ENCODE measurements at regions not wholly inside any gene's neighbourhood (a gene's known extent, or its start where the extent isn't known, plus 50 kb on each side); places are given as distances from the start of the nearest gene placed in this dataset.

DNA sequence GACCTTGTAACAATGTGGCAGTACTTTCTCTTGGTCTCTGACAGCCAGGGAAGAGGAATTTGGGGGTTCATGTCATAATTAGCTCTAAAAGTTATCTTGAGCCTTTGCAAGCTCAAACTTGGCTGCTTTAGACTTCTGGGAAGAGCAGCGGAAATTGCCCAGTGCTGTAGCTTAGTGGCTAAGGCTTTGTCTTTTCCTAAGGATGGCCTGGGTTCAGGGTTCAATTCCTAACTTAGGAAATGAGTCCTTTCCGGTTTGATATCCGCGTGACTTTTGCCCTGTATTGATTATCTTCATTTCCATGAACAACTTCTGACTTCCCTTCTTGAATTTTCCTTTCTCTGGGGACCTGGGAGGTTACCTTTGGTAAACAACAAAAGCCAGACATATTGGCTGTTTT is 961.0 kb downstream of the CNTNAP5 start:
- H3K9me3 ChIP-seq (ENCODE audit: low read length): peaks cover 50% of the 10 kb centered on the region
- no peak overlapping the region for H3K27ac ChIP-seq (ENCODE audit: extremely low read length, insufficient read depth, low read length)
- ATAC-seq (no peak), FAIRE-seq (no peak), DNase-seq (ENCODE audit: low spot score) (no peak)
- no peaks in the 10 kb centered on the region for H3K4me1 ChIP-seq (ENCODE audit: insufficient read depth, low read length)
- intact Hi-C loops (cut with micrococcal nuclease; ENCODE audit: unreplicated experiment): no loop called here
- no peaks in the 10 kb centered on the region for H3K36me3 ChIP-seq (replicated peaks in 1 of 2; ENCODE audit: control insufficient read depth in 1 of 2, insufficient read depth in 2 of 2, low read length in 2 of 2)
- H2AFZ ChIP-seq (ENCODE audit: low read length): no peak overlapping the region
- POLR2A ChIA-PET: no interaction called here
- CTCF ChIA-PET (ENCODE audit: low intra/inter-chr PET ratio, low total read pairs): no interaction called here
- BruUV-seq (replicated peaks): no TSS peak
- H3K27me3 ChIP-seq (ENCODE audit: control insufficient read depth in 1 of 2, insufficient read depth in 2 of 2, low read length in 2 of 2): no peaks in the 10 kb centered on the region
- H3K4me2 ChIP-seq (ENCODE audit: low read depth, low read length): no peak overlapping the region
- H4K20me1 ChIP-seq (ENCODE audit: insufficient read depth, low read length): no peaks in the 10 kb centered on the region
- no peaks in the 10 kb centered on the region for H3K79me2 ChIP-seq (ENCODE audit: insufficient read depth, low read length)
- no peak overlapping the region for H3K9ac ChIP-seq (ENCODE audit: insufficient read depth, low read depth, low read length)
- in situ Hi-C loops (cut with HindIII; ENCODE audit: extremely low pct_ligation_motif_present, low pct_unique_long_range_greater_than_20kb): no loop called here
- WGBS (ENCODE audit: low lambda C conversion rate): 22% methylated on average over 4 of the region's 4 CpGs
- no peak overlapping the region for H3K4me3 ChIP-seq (replicated peaks in 1 of 3; ENCODE audit: insufficient read depth in 1 of 3, low read depth in 2 of 3, low read length in 3 of 3)
- TF ChIP-seq, protein P1, sequence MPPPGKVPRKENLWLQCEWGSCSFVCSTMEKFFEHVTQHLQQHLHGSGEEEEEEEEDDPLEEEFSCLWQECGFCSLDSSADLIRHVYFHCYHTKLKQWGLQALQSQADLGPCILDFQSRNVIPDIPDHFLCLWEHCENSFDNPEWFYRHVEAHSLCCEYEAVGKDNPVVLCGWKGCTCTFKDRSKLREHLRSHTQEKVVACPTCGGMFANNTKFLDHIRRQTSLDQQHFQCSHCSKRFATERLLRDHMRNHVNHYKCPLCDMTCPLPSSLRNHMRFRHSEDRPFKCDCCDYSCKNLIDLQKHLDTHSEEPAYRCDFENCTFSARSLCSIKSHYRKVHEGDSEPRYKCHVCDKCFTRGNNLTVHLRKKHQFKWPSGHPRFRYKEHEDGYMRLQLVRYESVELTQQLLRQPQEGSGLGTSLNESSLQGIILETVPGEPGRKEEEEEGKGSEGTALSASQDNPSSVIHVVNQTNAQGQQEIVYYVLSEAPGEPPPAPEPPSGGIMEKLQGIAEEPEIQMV (CRISPR knock-in tag; IDR thresholded peaks at IDR 0.05; ENCODE audit: low read depth): no peak
- TF ChIP-seq, protein P2, sequence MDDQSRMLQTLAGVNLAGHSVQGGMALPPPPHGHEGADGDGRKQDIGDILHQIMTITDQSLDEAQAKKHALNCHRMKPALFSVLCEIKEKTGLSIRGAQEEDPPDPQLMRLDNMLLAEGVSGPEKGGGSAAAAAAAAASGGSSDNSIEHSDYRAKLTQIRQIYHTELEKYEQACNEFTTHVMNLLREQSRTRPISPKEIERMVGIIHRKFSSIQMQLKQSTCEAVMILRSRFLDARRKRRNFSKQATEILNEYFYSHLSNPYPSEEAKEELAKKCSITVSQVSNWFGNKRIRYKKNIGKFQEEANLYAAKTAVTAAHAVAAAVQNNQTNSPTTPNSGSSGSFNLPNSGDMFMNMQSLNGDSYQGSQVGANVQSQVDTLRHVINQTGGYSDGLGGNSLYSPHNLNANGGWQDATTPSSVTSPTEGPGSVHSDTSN (CRISPR knock-in tag; IDR thresholded peaks at IDR 0.05; ENCODE audit: borderline replicate concordance): no peak
- no peak for TF ChIP-seq SMYD3 (CRISPR knock-in tag; IDR thresholded peaks at IDR 0.05)
- no peak for TF ChIP-seq ZNF670 (CRISPR knock-in tag; IDR thresholded peaks at IDR 0.05; ENCODE audit: borderline replicate concordance)
- no peak for TF ChIP-seq ARNT (IDR thresholded peaks at IDR 0.05)
- TF ChIP-seq MTF1 (CRISPR knock-in tag; IDR thresholded peaks at IDR 0.05): no peak
- TF ChIP-seq, protein P3, sequence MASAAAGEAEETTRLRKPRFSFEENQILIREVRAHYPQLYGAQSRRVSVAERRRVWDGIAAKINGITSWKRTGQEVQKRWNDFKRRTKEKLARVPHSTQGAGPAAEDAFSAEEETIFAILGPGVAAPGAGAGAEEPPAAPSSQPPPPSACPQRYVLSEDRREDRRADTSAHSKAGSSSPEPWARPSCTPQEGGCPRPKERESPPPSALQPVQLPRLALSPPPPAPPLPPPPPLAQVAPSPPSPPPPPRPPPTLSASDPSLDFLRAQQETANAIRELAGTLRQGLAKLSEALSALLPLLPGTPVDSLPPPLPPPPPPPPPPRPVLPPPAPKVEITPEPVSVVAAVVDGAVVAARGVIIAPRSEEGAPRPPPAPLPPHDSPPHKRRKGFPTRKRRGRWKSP (CRISPR knock-in tag; IDR thresholded peaks at IDR 0.05): no peak
- TF ChIP-seq, protein P4, sequence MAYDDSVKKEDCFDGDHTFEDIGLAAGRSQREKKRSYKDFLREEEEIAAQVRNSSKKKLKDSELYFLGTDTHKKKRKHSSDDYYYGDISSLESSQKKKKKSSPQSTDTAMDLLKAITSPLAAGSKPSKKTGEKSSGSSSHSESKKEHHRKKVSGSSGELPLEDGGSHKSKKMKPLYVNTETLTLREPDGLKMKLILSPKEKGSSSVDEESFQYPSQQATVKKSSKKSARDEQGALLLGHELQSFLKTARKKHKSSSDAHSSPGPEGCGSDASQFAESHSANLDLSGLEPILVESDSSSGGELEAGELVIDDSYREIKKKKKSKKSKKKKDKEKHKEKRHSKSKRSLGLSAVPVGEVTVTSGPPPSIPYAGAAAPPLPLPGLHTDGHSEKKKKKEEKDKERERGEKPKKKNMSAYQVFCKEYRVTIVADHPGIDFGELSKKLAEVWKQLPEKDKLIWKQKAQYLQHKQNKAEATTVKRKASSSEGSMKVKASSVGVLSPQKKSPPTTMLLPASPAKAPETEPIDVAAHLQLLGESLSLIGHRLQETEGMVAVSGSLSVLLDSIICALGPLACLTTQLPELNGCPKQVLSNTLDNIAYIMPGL (CRISPR knock-in tag; IDR thresholded peaks at IDR 0.05; ENCODE audit: borderline replicate concordance in 1 of 2, low read depth in 1 of 2): no peak
- no peak for TF ChIP-seq POGZ (CRISPR knock-in tag; IDR thresholded peaks at IDR 0.05)
- TF ChIP-seq TCF7 (IDR thresholded peaks at IDR 0.05; ENCODE audit: low read depth): no peak
- TF ChIP-seq ZNF839 (CRISPR knock-in tag; IDR thresholded peaks at IDR 0.05; ENCODE audit: borderline replicate concordance): no peak
- no peak for TF ChIP-seq ZNF761 (CRISPR knock-in tag; conservative IDR thresholded peaks at IDR 0.05)
- no peak for TF ChIP-seq ZNF124 (CRISPR knock-in tag; IDR thresholded peaks at IDR 0.05)
- TF ChIP-seq PCBP2 (optimal IDR thresholded peaks at IDR 0.05; ENCODE audit: low read depth, low read length, poor library complexity, severe bottlenecking): no peak
- TF ChIP-seq, protein P5, sequence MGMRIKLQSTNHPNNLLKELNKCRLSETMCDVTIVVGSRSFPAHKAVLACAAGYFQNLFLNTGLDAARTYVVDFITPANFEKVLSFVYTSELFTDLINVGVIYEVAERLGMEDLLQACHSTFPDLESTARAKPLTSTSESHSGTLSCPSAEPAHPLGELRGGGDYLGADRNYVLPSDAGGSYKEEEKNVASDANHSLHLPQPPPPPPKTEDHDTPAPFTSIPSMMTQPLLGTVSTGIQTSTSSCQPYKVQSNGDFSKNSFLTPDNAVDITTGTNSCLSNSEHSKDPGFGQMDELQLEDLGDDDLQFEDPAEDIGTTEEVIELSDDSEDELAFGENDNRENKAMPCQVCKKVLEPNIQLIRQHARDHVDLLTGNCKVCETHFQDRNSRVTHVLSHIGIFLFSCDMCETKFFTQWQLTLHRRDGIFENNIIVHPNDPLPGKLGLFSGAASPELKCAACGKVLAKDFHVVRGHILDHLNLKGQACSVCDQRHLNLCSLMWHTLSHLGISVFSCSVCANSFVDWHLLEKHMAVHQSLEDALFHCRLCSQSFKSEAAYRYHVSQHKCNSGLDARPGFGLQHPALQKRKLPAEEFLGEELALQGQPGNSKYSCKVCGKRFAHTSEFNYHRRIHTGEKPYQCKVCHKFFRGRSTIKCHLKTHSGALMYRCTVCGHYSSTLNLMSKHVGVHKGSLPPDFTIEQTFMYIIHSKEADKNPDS (CRISPR knock-in tag; IDR thresholded peaks at IDR 0.05): no peak
- no peak for TF ChIP-seq CENPT (CRISPR knock-in tag; IDR thresholded peaks at IDR 0.05; ENCODE audit: low read depth)

Measured in HepG2 (cell line).